H9 (cell line): ENCODE measurements at regions not wholly inside any gene's neighbourhood (a gene's known extent, or its start where the extent isn't known, plus 50 kb on each side); places are given as distances from the start of the nearest gene placed in this dataset.

ENCODE experiments used
- DNase-seq: peaks from one replicate; pipeline ENCODE4 v3.0.0-alpha.2; 2017
- H2AFZ ChIP-seq: one replicate; pipeline ENCODE4 v1.6.1; 2013; ENCODE audit warnings: mild to moderate bottlenecking, low read length, control low read depth, moderate library complexity
- H2AK5ac ChIP-seq: 2 replicates; pipeline ENCODE4 v1.6.1; 2013; ENCODE audit warnings: low read length, control low read depth, mixed read lengths; ENCODE audit not compliant: insufficient read length
- H2BK120ac ChIP-seq: one replicate; pipeline ENCODE4 v1.6.1; 2013; ENCODE audit warnings: low read depth, mild to moderate bottlenecking, low read length, control low read depth, inconsistent platforms; ENCODE audit not compliant: poor library complexity, severe bottlenecking
- H2BK12ac ChIP-seq: 2 replicates; pipeline ENCODE4 v1.6.1; 2013; ENCODE audit warnings: low read length, control low read depth, mixed read lengths, low read depth; ENCODE audit not compliant: insufficient read length
- H2BK15ac ChIP-seq: 2 replicates; pipeline ENCODE4 v1.6.1; 2013; ENCODE audit warnings: low read depth, low read length, control low read depth
- H2BK20ac ChIP-seq: one replicate; pipeline ENCODE4 v1.6.1; 2013; ENCODE audit warnings: low read depth, mild to moderate bottlenecking, low read length, control low read depth, inconsistent platforms; ENCODE audit not compliant: poor library complexity, severe bottlenecking
- H2BK5ac ChIP-seq: 2 replicates; pipeline ENCODE4 v1.6.1; 2013; ENCODE audit warnings: low read length, control low read depth, mixed read lengths; ENCODE audit not compliant: insufficient read length
- H3K14ac ChIP-seq: 2 replicates; pipeline ENCODE4 v1.6.1; 2013; ENCODE audit warnings: low read length, control low read depth; ENCODE audit not compliant: insufficient read depth
- H3K18ac ChIP-seq: 2 replicates; pipeline ENCODE4 v1.6.1; 2013; ENCODE audit warnings: low read depth, mild to moderate bottlenecking, mixed read lengths, low read length, control low read depth; ENCODE audit not compliant: insufficient read length
- H3K23ac ChIP-seq: 2 replicates; pipeline ENCODE4 v1.6.1; 2013; ENCODE audit warnings: low read length, control low read depth, mixed read lengths, low read depth; ENCODE audit not compliant: insufficient read length
- H3K23me2 ChIP-seq: 2 replicates; pipeline ENCODE4 v1.6.1; 2013; ENCODE audit warnings: low read depth, mild to moderate bottlenecking, mixed read lengths, low read length, control low read depth; ENCODE audit not compliant: insufficient read length, poor library complexity, severe bottlenecking
- H3K27ac ChIP-seq: 2 replicates; pipeline ENCODE4 v1.5.1; 2013; ENCODE audit warnings: low read length, control low read depth, mixed read lengths, low read depth; ENCODE audit not compliant: insufficient read length
- H3K27me3 ChIP-seq: 2 replicates; pipeline ENCODE4 v1.6.1; 2013; ENCODE audit warnings: low read length, control low read depth, inconsistent platforms; ENCODE audit not compliant: insufficient read depth
- H3K4ac ChIP-seq: 2 replicates; pipeline ENCODE4 v1.6.1; 2013; ENCODE audit warnings: low read depth, mild to moderate bottlenecking, control low read depth, inconsistent platforms, low read length, moderate library complexity
- H3K4me1 ChIP-seq: 2 replicates; pipeline ENCODE4 v1.6.1; 2013; ENCODE audit warnings: low read length, control low read depth, inconsistent platforms; ENCODE audit not compliant: insufficient read depth
- H3K4me2 ChIP-seq: 2 replicates; pipeline ENCODE4 v1.6.1; 2013; ENCODE audit warnings: low read length, control low read depth, mixed read lengths; ENCODE audit not compliant: insufficient read length, insufficient read depth
- H3K56ac ChIP-seq: 2 replicates; pipeline ENCODE4 v1.6.1; 2013; ENCODE audit warnings: low read depth, mild to moderate bottlenecking, mixed read lengths, low read length, control low read depth; ENCODE audit not compliant: insufficient read length
- H3K79me1 ChIP-seq: 2 replicates; pipeline ENCODE4 v1.6.1; 2013; ENCODE audit warnings: low read depth, mild to moderate bottlenecking, moderate library complexity, low read length, control low read depth, inconsistent platforms; ENCODE audit not compliant: insufficient read depth, poor library complexity, severe bottlenecking
- H3K79me2 ChIP-seq: 2 replicates; pipeline ENCODE4 v1.6.1; 2013; ENCODE audit warnings: low read length, control low read depth, inconsistent platforms; ENCODE audit not compliant: insufficient read depth
- H3K9ac ChIP-seq: 2 replicates; pipeline ENCODE4 v1.6.1; 2013; ENCODE audit warnings: low read length, control low read depth, mixed read lengths; ENCODE audit not compliant: insufficient read length; ENCODE audit errors: extremely low read depth
- H3K9me3 ChIP-seq: one replicate; pipeline ENCODE4 v1.6.1; 2013; ENCODE audit warnings: low read depth, low read length, inconsistent platforms; ENCODE audit not compliant: control insufficient read depth
- H3T11ph ChIP-seq: one replicate; pipeline ENCODE4 v1.6.1; 2013; ENCODE audit warnings: mild to moderate bottlenecking, low read length, control low read depth, inconsistent platforms
- H4K20me1 ChIP-seq: one replicate; pipeline ENCODE4 v1.6.1; 2013; ENCODE audit not compliant: control insufficient read depth, insufficient read length, insufficient read depth
- H4K5ac ChIP-seq: 2 replicates; pipeline ENCODE4 v1.6.1; 2013; ENCODE audit warnings: low read depth, mild to moderate bottlenecking, mixed read lengths, low read length, control low read depth; ENCODE audit not compliant: insufficient read length
- H4K8ac ChIP-seq: replicated peaks from 2 replicates; pipeline ENCODE4 v1.6.1; 2013; ENCODE audit warnings: low read length, control low read depth, mixed read lengths, low read depth; ENCODE audit not compliant: insufficient read length
- H4K91ac ChIP-seq: 2 replicates; pipeline ENCODE4 v1.6.1; 2013; ENCODE audit warnings: low read depth, mild to moderate bottlenecking, moderate library complexity, mixed read lengths, low read length, control low read depth; ENCODE audit not compliant: insufficient read length
- H3K27ac Mint-ChIP-seq, 3 experiments: 2 replicates in 2 of 3; 3 replicates in 1 of 3; pipeline ENCODE4 v1.8.0; 2020 to 2021; ENCODE audit warnings: mixed read lengths in 3 of 3, mild to moderate bottlenecking in 1 of 3, moderate library complexity in 1 of 3
- H3K27me3 Mint-ChIP-seq: 2 replicates; pipeline ENCODE4 v1.8.0; 2021; ENCODE audit warnings: low read depth, mild to moderate bottlenecking, moderate library complexity, mixed read lengths
- H3K36me3 Mint-ChIP-seq, 3 experiments: 2 replicates in 2 of 3; 3 replicates in 1 of 3; pipeline ENCODE4 v1.8.0; 2020 to 2021; ENCODE audit warnings: low read depth in 3 of 3, mixed read lengths in 3 of 3; ENCODE audit not compliant: insufficient read depth in 1 of 3
- H3K4me1 Mint-ChIP-seq, 2 experiments: 2 replicates each; pipeline ENCODE4 v1.8.0; 2020; ENCODE audit warnings: mixed read lengths in 2 of 2
- H3K4me3 Mint-ChIP-seq, 2 experiments: 2 replicates in 1 of 2; 3 replicates in 1 of 2; pipeline ENCODE4 v1.8.0; 2020 to 2021; ENCODE audit warnings: mild to moderate bottlenecking in 2 of 2, mixed read lengths in 2 of 2, moderate library complexity in 1 of 2
- H3K9me3 Mint-ChIP-seq, 2 experiments: 2 replicates in 1 of 2; 3 replicates in 1 of 2; pipeline ENCODE4 v1.8.0; 2020; ENCODE audit warnings: mild to moderate bottlenecking in 2 of 2, mixed read lengths in 2 of 2, moderate library complexity in 1 of 2
- CTCF ChIP-seq: fragments of 200-600 bp; sonication (generic); conservative IDR thresholded peaks from 3 replicates; pipeline ENCODE4 v1.8.0; 2021; ENCODE audit warnings: antibody characterized with exemption, mild to moderate bottlenecking
- WGBS: extraction: QIAGEN DNeasy Blood & Tissue Kit; methylation state at CpG from one replicate; pipeline ENCODE4 v1.1.7; 2013; ENCODE audit warnings: missing lambda C conversion rate, low lambda C conversion rate, mixed read lengths; ENCODE audit not compliant: insufficient read length; ENCODE audit errors: extremely low coverage; 5-methylcytosine and 5-hydroxymethylcytosine counted together

DNA sequence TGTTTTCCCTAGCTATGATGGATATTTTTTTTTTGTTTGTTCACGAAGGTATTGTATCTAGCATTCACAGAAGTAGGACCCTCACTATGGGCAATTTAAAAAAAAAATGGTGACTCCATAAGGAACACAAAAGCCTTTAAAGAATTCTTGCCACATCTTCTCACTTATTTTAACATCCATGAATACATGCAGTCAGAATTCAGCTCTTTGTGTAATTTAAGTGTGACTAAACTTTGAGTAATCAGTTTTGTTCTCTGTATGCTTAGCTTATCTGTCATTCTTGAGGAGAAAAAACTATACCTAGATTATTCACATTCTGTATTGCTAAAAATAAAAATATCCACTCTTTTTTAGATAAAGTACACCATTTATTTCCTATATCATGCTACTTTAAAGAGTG lies 313.2 kb upstream of the KCND2 start:
- no peak for TF ChIP-seq CTCF
- Histone ChIP-seq H3K23me2 (no peaks in the 10 kb centered on the region), H3K23ac (no peak overlapping the region), H4K8ac (no peak overlapping the region), H2AK5ac (no peak overlapping the region), H3K18ac (no peak overlapping the region), H3K9me3 (no peaks in the 10 kb centered on the region), H3K4ac (no peak overlapping the region), H3K27ac (no peak overlapping the region), H4K91ac (no peak overlapping the region), H4K5ac (no peak overlapping the region), H2BK120ac (no peak overlapping the region), H4K20me1 (no peaks in the 10 kb centered on the region), H2BK20ac (no peak overlapping the region), H3K27me3 (no peaks in the 10 kb centered on the region), H3K4me1 (no peaks in the 10 kb centered on the region), H2AFZ (no peak overlapping the region), H2BK15ac (no peak overlapping the region), H3K9ac (no peak overlapping the region), H3T11ph (no peak overlapping the region), H3K56ac (no peak overlapping the region), H3K14ac (no peak overlapping the region), H3K4me2 (no peak overlapping the region), H2BK5ac (no peak overlapping the region), H2BK12ac (no peak overlapping the region), H3K79me1 (no peaks in the 10 kb centered on the region), H3K79me2 (no peaks in the 10 kb centered on the region)
- Mint-ChIP-seq H3K4me1 (no peaks in the 10 kb centered on the region), H3K9me3 (no peaks in the 10 kb centered on the region), H3K4me3 (no peak overlapping the region), H3K36me3 (no peaks in the 10 kb centered on the region), H3K27ac (no peak overlapping the region), H3K27me3 (no peaks in the 10 kb centered on the region)
- no peak for DNase-seq
- WGBS = no CpG with 5 or more reads among the region's 1 CpG
